GM10266 (cell line): ENCODE measurements at regions not wholly inside any gene's neighbourhood (a gene's known extent, or its start where the extent isn't known, plus 50 kb on each side); places are given as distances from the start of the nearest gene placed in this dataset.

Experiments used
- DNase-seq: peaks from one replicate; pipeline ENCODE4 v3.0.0; 2012; ENCODE audit errors: extremely low spot score
- CTCF ChIP-seq: IDR thresholded peaks from 2 replicates; pipeline ENCODE4 v1.5.1; 2012; ENCODE audit warnings: mild to moderate bottlenecking, low read depth; ENCODE audit not compliant: control insufficient read depth, insufficient read depth; ENCODE audit errors: missing control alignments

- TF ChIP-seq CTCF = no peak
- no peak for DNase-seq
These were observed 76.6 kb upstream of the PFKP start for GRCh38 chr10:2990764-2991163.

GRCh38 chr10:2989292-2989947 lies 77.9 kb upstream of the PFKP start:
- no peak for DNase-seq
- TF ChIP-seq CTCF = no peak

GRCh38 chr10:2987185-2987768 lies 80.1 kb upstream of the PFKP start:
- no peak for DNase-seq
- no peak for TF ChIP-seq CTCF

GRCh38 chr10:2986391-2986801 lies 81.0 kb upstream of the PFKP start:
- TF ChIP-seq CTCF = no peak
- DNase-seq = no peak

GRCh38 chr10:2985729-2986232 lies 81.6 kb upstream of the PFKP start:
- no peak for DNase-seq
- TF ChIP-seq CTCF = no peak

- TF ChIP-seq CTCF = no peak
- DNase-seq = no peak
These were observed 82.7 kb upstream of the PFKP start for GRCh38 chr10:2984682-2985081.

GRCh38 chr10:2982146-2982545 lies 85.2 kb upstream of the PFKP start:
- DNase-seq = no peak
- no peak for TF ChIP-seq CTCF
